Immature natural killer cell (primary cell): ENCODE measurements at regions not wholly inside any gene's neighbourhood (a gene's known extent, or its start where the extent isn't known, plus 50 kb on each side); places are given as distances from the start of the nearest gene placed in this dataset.

ENCODE experiments used
- DNase-seq, 3 donors: peaks; one replicate each; pipeline ENCODE4 v3.0.0; 2022; ENCODE audit warnings: mixed read lengths in 1 of 3
- H3K27ac Mint-ChIP-seq, 6 donors: one replicate each; pipeline ENCODE4 v1.8.0; 2020; ENCODE audit warnings: mixed read lengths in 6 of 6, mild to moderate bottlenecking in 5 of 6, inconsistent platforms in 4 of 6, moderate library complexity in 3 of 6
- H3K27me3 Mint-ChIP-seq, 3 donors: one replicate each; pipeline ENCODE4 v1.8.0; 2020 to 2021; ENCODE audit warnings: low read depth in 3 of 3, mild to moderate bottlenecking in 3 of 3, mixed read lengths in 3 of 3, moderate library complexity in 3 of 3, inconsistent platforms in 1 of 3
- H3K36me3 Mint-ChIP-seq, 3 donors: one replicate each; pipeline ENCODE4 v1.8.0; 2020; ENCODE audit warnings: mixed read lengths in 3 of 3, inconsistent platforms in 2 of 3, mild to moderate bottlenecking in 2 of 3
- H3K4me1 Mint-ChIP-seq, 2 donors: one replicate each; pipeline ENCODE4 v1.8.0; 2020; ENCODE audit warnings: inconsistent platforms in 2 of 2, mild to moderate bottlenecking in 2 of 2, mixed read lengths in 2 of 2, moderate library complexity in 1 of 2
- H3K4me3 Mint-ChIP-seq, 5 donors: one replicate each; pipeline ENCODE4 v1.8.0; 2020; ENCODE audit warnings: mild to moderate bottlenecking in 5 of 5, mixed read lengths in 5 of 5, inconsistent platforms in 3 of 5, moderate library complexity in 3 of 5
- H3K9me3 Mint-ChIP-seq, 6 donors: one replicate each; pipeline ENCODE4 v1.8.0; 2020; ENCODE audit warnings: mild to moderate bottlenecking in 6 of 6, mixed read lengths in 6 of 6, inconsistent platforms in 4 of 6, moderate library complexity in 3 of 6

DNA sequence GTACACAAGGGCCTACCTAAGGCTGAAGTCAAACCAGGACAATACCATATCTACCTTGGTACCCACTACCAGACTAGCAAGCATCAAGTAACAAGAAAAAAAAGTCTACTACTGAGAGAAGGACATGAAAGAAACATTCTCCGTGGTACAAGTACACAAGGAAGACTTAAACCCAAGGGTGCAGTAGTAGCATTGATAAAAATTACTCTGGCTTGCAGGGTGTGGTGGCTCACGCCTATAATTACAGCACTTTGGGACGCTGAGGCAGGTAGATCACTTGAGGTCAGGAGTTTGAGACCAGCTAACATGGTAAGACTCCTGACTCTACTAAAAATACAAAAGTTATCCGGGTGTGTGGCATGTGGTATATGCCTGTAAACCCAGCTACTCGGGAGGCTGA is 386.5 kb upstream of the PMFBP1 start:
- Mint-ChIP-seq H3K4me3 (no peak overlapping the region), H3K27me3 (no peaks in the 10 kb centered on the region), H3K36me3 (peaks cover 0 to 4% (median 0%) of the 10 kb centered on the region in 3 donors), H3K9me3 (peaks cover 0 to under 1% (median 0%) of the 10 kb centered on the region in 6 donors), H3K27ac (no peak overlapping the region), H3K4me1 (no peaks in the 10 kb centered on the region)
- DNase-seq, result no peak

GRCh38 chr16:72554935-72555334 is 383.0 kb upstream of the PMFBP1 start:
- H3K9me3 Mint-ChIP-seq, result peaks cover 0 to 9% (median 0%) of the 10 kb centered on the region in 6 donors
- no peak overlapping the region for H3K4me3 Mint-ChIP-seq
- H3K4me1 Mint-ChIP-seq, result no peaks in the 10 kb centered on the region
- no peak overlapping the region for H3K27ac Mint-ChIP-seq
- H3K36me3 Mint-ChIP-seq, result peaks cover 0 to 6% (median 4%) of the 10 kb centered on the region in 3 donors
- no peaks in the 10 kb centered on the region for H3K27me3 Mint-ChIP-seq
- DNase-seq, result no peak

DNA sequence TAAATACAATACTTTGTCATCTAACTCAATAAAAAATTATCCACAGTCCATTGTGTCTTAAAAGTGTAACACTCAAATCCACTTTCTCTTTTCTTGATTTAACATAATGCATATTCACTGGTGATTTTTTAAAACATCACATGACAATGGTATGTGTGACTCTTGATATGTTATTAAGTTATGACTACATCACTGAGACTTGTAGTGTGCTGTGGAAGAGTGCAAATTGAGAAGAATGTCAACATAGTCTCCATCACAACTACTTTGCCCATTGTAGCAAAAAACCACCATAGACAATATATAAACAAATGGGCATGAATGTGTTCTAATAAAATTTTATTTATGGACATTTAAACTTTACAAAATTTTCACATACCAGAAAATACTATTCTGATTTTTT is 380.7 kb upstream of the PMFBP1 start:
- H3K4me1 Mint-ChIP-seq, result no peaks in the 10 kb centered on the region
- H3K27ac Mint-ChIP-seq, result no peak overlapping the region
- H3K4me3 Mint-ChIP-seq, result no peak overlapping the region
- peaks cover 0 to 6% (median 4%) of the 10 kb centered on the region in 3 donors for H3K36me3 Mint-ChIP-seq
- H3K27me3 Mint-ChIP-seq, result no peaks in the 10 kb centered on the region
- H3K9me3 Mint-ChIP-seq, result peaks cover 0 to 17% (median under 1%) of the 10 kb centered on the region in 6 donors
- no peak for DNase-seq

- no peaks in the 10 kb centered on the region for H3K4me1 Mint-ChIP-seq
- peaks cover 0 to 6% (median 6%) of the 10 kb centered on the region in 3 donors for H3K36me3 Mint-ChIP-seq
- DNase-seq, result no peak
- no peak overlapping the region for H3K27ac Mint-ChIP-seq
- no peaks in the 10 kb centered on the region for H3K27me3 Mint-ChIP-seq
- no peak overlapping the region for H3K4me3 Mint-ChIP-seq
- H3K9me3 Mint-ChIP-seq, result peaks cover 0 to 21% (median 4%) of the 10 kb centered on the region in 6 donors
Observed at GRCh38 chr16:72551649-72552048, 379.7 kb upstream of the PMFBP1 start.

GRCh38 chr16:72549878-72550277 is 377.9 kb upstream of the PMFBP1 start:
- peaks cover 0 to 2% (median 0%) of the 10 kb centered on the region in 3 donors for H3K27me3 Mint-ChIP-seq
- H3K9me3 Mint-ChIP-seq, result peaks cover 3 to 29% (median 7%) of the 10 kb centered on the region in 6 donors
- no peak overlapping the region for H3K27ac Mint-ChIP-seq
- H3K4me1 Mint-ChIP-seq, result no peaks in the 10 kb centered on the region
- H3K4me3 Mint-ChIP-seq, result no peak overlapping the region
- peaks cover 3 to 11% (median 6%) of the 10 kb centered on the region in 3 donors for H3K36me3 Mint-ChIP-seq
- DNase-seq, result no peak

GRCh38 chr16:72542102-72542501 is 370.1 kb upstream of the PMFBP1 start:
- no peak overlapping the region for H3K27ac Mint-ChIP-seq
- no peaks in the 10 kb centered on the region for H3K4me1 Mint-ChIP-seq
- H3K27me3 Mint-ChIP-seq, result peaks cover 0 to 3% (median 2%) of the 10 kb centered on the region in 3 donors
- peaks cover 3 to 16% (median 6%) of the 10 kb centered on the region in 6 donors for H3K9me3 Mint-ChIP-seq
- H3K36me3 Mint-ChIP-seq, result peaks cover 0 to 7% (median 3%) of the 10 kb centered on the region in 3 donors
- DNase-seq, result no peak
- no peak overlapping the region for H3K4me3 Mint-ChIP-seq

DNA sequence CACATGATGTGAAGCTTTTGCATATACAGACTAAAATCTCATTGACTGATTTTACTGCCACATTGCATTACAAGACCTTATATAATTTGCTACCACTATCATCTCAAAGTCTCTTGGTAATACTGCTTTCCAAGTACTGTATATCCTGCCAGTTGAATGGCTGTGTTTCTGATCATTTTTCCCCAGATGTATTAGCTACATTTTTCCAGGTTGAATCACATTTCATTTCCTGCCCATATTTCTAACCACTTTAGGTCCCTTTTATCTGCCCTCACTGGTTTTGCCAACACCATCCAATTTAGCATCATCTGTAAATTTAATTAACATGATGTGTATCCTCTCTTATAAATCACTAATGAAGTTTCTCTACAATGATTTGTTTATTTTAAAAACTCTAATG is 365.7 kb upstream of the PMFBP1 start:
- no peak for DNase-seq
- Mint-ChIP-seq H3K4me1 (no peaks in the 10 kb centered on the region), H3K36me3 (peaks cover 0 to 4% (median 0%) of the 10 kb centered on the region in 3 donors), H3K9me3 (peaks cover 0 to 9% (median 1%) of the 10 kb centered on the region in 6 donors), H3K4me3 (no peak overlapping the region), H3K27me3 (peaks cover 0 to 3% (median 0%) of the 10 kb centered on the region in 3 donors), H3K27ac (no peak overlapping the region)

- no peak for DNase-seq
- Mint-ChIP-seq H3K9me3 (peaks cover 0 to 9% (median 3%) of the 10 kb centered on the region in 6 donors), H3K27me3 (peaks cover 0 to 3% (median 0%) of the 10 kb centered on the region in 3 donors), H3K27ac (no peak overlapping the region), H3K4me3 (no peak overlapping the region), H3K36me3 (peaks cover 0 to 4% (median 0%) of the 10 kb centered on the region in 3 donors), H3K4me1 (no peaks in the 10 kb centered on the region)
Observed at GRCh38 chr16:72536723-72537435, 364.9 kb upstream of the PMFBP1 start.

DNA sequence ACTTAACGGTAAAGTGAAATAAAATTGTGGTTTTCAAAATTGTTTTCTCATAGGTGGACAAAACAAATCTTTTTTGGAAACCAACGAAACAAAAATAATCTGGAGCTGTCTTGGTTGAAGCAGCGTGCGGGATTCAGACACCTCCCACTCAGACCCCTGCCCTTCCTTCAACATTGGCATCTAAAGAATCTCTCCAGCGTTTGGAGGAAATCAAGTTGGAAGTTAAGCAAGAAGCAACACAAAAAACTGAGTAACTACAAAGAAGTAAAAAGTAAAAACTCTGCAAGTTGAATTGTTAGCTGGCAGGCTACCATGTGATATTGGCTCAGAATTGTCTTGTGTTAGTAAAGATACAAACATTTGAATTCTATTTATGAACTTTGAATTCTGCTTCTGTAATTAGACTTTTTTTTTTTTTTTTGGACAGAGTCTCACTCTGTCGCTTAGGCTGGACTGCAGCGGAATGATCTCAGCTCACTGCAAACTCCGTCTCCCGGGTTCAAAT is 361.0 kb upstream of the PMFBP1 start:
- Mint-ChIP-seq H3K9me3 (peaks cover 0 to 16% (median 3%) of the 10 kb centered on the region in 6 donors), H3K4me3 (no peak overlapping the region), H3K27me3 (peaks cover 0 to 3% (median 3%) of the 10 kb centered on the region in 3 donors), H3K27ac (no peak overlapping the region), H3K4me1 (no peaks in the 10 kb centered on the region), H3K36me3 (peaks cover 0 to 4% (median 4%) of the 10 kb centered on the region in 3 donors)
- DNase-seq, result no peak

- Mint-ChIP-seq H3K36me3 (peaks cover 0 to 4% (median 4%) of the 10 kb centered on the region in 3 donors), H3K9me3 (peaks cover 0 to 16% (median 3%) of the 10 kb centered on the region in 6 donors), H3K27me3 (peaks cover 0 to 3% (median 3%) of the 10 kb centered on the region in 3 donors), H3K4me3 (no peak overlapping the region), H3K27ac (no peak overlapping the region), H3K4me1 (no peaks in the 10 kb centered on the region)
- DNase-seq, result no peak
Observed at GRCh38 chr16:72530434-72530833, 358.5 kb upstream of the PMFBP1 start.

- H3K9me3 Mint-ChIP-seq, result peaks cover 0 to 11% (median 2%) of the 10 kb centered on the region in 6 donors
- peaks cover 0 to 2% (median 0%) of the 10 kb centered on the region in 3 donors for H3K27me3 Mint-ChIP-seq
- H3K4me1 Mint-ChIP-seq, result no peaks in the 10 kb centered on the region
- DNase-seq, result no peak
- no peak overlapping the region for H3K27ac Mint-ChIP-seq
- H3K36me3 Mint-ChIP-seq, result peaks cover 0 to 7% (median 0%) of the 10 kb centered on the region in 3 donors
- H3K4me3 Mint-ChIP-seq, result no peak overlapping the region
Observed at GRCh38 chr16:72523087-72523486, 351.1 kb upstream of the PMFBP1 start.

DNA sequence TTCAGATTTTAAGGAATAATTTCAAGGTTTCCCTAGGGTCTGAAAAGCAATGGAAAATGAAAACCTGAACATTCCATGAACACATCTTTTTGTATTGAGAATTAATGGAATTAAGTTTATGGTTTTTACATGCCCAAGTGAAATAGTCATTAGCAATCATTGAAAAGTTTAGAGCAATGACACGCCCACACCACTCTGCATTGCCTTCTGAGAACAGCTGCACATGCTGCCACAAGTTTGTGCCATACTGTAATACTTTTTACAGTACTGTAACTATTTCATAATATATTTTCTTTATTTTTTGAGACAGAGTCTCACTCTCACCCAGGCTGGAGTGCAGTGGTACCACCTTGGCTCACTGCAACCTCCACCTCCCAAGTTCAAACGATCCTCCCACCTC is 345.2 kb upstream of the PMFBP1 start:
- no peaks in the 10 kb centered on the region for H3K4me1 Mint-ChIP-seq
- peaks cover 0 to 2% (median 0%) of the 10 kb centered on the region in 3 donors for H3K27me3 Mint-ChIP-seq
- H3K9me3 Mint-ChIP-seq, result peaks cover 0 to 11% (median 2%) of the 10 kb centered on the region in 6 donors
- H3K27ac Mint-ChIP-seq, result no peak overlapping the region
- no peak for DNase-seq
- peaks cover 0 to 7% (median 3%) of the 10 kb centered on the region in 3 donors for H3K36me3 Mint-ChIP-seq
- H3K4me3 Mint-ChIP-seq, result no peak overlapping the region

- DNase-seq, result no peak
- Mint-ChIP-seq H3K27ac (no peak overlapping the region), H3K4me3 (no peak overlapping the region), H3K27me3 (no peaks in the 10 kb centered on the region), H3K36me3 (peaks cover 0 to 1% (median under 1%) of the 10 kb centered on the region in 3 donors), H3K9me3 (peaks cover 0 to 2% (median 0%) of the 10 kb centered on the region in 6 donors), H3K4me1 (no peaks in the 10 kb centered on the region)
Observed at GRCh38 chr16:72511171-72511570, 339.2 kb upstream of the PMFBP1 start.

- Mint-ChIP-seq H3K27ac (no peak overlapping the region), H3K4me1 (no peaks in the 10 kb centered on the region), H3K9me3 (peaks cover 0 to 1% (median 0%) of the 10 kb centered on the region in 6 donors), H3K36me3 (no peaks in the 10 kb centered on the region), H3K27me3 (no peaks in the 10 kb centered on the region), H3K4me3 (no peak overlapping the region)
- no peak for DNase-seq
Observed at GRCh38 chr16:72508191-72508590, 336.2 kb upstream of the PMFBP1 start.
